NCI-H2227 treated with DMSO at 0.1 percent for 48 hours (cell line): ENCODE measurements at regions not wholly inside any gene's neighbourhood (a gene's known extent, or its start where the extent isn't known, plus 50 kb on each side); places are given as distances from the start of the nearest gene placed in this dataset.

Experiments used
- DNase-seq: peaks from one replicate; lab custom pipeline; 2025; lab: John Stamatoyannopoulos, UW

DNA sequence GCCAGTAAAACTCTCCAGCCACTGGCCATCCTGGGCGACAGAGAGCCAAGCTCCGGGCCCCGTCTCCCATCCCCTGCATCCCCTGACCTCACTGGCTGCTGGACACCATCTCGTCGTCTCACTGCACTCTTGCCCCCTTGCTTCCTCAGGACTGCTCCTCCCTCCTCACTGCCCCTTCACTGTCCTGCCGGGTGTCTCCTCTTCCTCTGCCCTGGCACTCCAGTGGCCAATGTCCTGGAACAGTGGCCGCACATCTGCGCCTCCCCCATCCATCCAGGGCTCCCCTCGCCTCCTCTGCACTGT is 800.4 kb downstream of the BRD1 start:
- DNase-seq: no peak

DNA sequence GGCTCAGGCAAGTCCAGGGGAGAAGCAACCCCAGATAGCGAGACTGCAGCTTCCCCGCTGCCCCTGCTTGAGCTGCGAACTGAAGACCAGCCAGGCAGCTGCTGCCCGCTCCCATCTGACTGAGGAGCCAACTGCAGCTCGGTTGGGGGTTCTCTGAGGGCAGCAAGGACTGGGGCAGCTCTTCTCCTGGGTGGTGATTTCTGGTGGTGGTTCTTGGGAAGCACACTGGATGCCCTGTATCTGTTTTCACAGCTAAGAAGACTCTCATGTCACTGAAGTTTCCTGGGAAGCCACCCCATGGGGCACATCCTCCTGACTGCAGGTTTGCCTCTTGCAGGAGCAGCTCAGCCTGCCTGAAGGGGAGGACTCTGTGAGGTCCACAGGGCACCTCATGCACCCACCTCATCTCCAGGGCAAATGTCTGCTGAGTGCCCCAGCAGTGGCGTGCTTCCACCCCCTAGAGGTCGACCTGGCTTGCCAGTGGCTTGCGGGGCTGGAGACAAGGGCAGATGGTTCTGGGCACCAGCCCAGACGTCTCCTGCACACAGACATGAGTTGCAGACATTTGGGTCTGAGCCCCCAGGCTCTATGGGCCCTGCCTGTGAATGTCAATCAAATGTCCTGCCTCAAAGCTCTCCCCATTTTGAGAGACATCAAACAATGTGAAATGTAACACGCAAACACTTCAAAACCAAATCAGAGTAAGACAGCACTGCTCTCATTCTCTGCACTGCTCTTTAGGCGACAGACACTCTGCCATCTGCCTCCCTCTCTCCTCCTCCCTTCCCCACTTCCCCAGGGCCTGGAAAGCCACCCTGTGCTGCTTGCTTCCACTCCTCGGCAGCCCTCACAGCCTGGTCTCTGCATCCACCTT is 800.9 kb downstream of the BRD1 start:
- DNase-seq: no peak

DNA sequence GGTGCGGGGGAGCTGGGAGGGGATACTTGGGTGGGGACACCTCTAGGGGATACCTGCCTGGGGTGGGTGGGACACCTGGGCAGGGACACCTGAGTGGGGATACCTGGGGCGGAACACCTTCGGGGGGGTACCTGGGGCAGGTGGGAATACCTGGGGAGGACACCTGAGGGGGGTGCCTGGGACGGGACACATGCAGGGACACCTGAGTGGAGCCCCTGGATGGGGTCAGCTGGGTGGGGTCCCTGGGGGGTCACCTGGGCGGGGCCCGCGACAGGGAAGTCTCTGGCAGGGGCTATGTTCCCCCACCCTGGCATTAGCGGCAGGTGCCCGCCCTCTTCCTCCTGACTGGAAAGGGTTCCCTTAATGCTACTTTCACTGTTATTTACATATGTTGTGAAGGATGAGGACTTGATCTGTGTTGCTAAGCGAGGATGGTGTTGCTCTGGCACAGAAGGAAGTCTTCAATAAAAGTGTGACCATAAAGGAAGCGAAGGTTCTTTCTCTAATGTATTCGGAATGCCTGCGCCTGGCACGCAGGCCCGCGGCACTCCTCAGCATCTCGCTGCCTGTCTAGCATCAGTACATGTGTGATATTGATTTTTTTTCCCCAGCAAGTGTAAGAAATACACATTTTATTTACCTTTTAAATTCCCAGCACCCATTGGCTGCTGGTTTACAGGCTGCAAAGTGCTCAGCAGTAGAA is 801.7 kb downstream of the BRD1 start:
- DNase-seq: no peak

DNA sequence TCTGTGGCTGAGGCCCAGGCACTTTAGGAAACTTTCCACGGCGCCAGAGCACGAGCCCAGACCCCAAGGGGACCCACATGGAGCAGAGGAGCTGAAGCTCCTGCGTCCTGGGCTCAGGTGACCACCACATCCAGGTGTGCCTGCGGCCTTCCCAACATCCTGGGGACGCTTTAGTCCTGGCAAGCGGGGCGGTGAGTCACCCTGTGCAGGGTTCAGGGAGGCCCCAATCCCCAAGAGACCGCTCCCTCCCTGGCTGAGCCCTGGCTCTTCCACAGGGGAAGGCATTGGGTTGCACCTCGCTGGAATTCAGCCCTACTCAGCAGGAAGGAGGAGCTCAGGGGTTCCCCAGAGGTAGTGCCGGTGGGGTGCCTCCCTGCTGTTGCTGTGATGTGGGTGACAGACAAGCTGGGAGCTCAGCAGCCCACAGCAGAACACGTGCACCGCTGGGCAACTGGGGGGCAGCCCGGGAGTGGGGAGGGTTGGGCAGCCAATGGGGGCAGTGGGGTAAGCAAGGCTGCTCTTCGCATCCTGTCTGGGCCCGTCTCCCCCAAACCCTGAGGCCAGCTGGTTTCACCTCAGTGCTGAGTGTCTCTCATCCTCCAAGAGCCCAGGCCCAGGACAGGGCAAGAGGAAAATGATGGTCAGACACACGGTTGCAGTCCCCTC is 802.8 kb downstream of the BRD1 start:
- DNase-seq: no peak

DNA sequence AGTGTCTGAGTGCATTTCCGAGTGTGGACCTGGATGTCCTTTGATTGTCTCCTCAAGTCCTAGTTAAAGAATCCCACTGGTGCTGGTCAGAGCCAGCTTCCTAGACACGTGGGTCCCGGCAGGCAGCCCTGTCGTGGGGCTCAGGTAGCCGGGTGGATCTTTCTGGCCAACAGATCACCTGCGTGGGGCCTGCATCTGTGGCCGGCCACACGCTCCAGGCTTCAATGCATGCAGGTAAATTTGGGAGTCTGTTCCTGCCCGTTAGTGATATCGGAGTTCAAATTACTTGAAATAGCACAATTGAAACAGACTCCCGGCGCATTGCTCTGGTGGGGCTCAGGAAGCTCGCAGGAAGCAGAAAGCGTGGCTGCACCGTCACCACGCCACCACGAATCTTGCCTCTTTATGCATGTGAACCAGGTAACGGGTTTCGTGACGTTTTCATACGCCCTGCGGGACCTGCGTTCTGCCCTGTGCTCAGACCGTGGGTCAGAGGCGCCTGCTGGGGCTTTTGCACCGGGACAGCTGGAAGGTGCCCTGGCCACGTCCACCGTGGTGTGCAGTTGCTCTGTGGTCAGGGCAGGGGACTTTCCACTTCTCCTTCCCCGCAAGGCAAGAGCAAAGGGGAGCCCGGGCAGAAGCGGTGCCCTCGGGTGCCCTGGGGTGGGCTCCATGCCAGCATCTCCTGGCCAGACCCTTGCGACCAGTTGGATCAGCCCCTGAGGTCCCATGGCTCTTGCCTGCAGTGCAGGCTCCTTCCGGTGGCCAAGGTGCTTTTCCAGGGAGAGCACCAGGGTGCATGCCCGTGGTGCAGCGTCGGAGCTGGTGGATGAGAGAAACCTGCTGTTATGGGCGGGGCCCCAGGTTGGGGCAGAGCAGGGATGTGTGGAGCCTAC is 803.5 kb downstream of the BRD1 start:
- no peak for DNase-seq

DNA sequence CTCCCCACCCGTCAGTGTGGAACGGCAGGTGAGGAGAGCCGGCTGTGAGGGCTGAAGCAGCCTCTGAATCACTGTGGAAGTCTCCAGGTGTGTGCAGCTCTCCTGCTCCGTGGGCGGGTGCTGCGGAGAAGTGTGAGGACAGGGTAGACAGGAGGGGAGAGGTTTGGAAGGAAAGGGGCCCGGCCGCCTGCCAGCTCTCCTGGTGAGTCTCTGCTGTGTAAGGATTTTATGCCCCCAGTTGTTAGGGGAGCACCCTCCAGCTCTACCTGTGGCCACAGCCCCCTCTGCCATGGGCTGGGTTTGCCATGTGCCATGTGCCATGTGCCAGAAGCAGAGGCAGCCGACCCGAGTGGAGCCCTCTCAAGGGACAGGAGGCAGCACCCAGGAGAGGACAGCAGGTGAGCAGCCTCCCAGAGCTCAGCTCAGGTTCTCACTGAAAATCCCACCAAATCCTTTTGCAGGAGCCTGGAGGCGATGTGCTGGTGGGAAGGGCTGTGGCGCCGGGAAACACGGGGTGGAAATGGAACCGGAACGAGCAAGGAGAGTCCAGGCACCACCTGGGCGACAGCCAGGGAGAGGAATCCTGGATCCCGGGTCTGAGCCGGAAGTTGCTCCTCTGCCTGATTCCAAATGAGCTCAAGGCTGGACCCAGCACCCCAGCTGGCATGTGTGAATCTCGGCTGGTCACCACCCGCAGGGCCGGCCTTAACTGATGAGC is 804.4 kb downstream of the BRD1 start:
- DNase-seq: no peak

DNA sequence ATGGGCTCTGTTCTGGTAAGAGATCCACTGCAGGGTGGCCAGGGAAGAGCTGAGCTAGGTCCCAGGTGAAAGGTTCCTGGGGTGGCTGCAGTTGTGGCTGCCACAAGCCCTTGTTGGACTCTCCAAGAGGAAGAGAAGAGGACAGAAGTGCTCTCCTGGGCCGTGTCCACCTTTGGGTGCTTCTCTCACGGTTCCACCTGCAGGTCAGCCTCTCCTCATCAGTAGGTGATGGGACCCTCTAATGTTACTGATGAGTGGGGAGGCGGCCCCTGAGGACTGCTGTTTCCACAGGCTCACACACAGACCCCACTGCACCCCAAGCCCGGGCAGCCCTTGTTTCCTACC is 804.9 kb downstream of the BRD1 start:
- DNase-seq: no peak

DNA sequence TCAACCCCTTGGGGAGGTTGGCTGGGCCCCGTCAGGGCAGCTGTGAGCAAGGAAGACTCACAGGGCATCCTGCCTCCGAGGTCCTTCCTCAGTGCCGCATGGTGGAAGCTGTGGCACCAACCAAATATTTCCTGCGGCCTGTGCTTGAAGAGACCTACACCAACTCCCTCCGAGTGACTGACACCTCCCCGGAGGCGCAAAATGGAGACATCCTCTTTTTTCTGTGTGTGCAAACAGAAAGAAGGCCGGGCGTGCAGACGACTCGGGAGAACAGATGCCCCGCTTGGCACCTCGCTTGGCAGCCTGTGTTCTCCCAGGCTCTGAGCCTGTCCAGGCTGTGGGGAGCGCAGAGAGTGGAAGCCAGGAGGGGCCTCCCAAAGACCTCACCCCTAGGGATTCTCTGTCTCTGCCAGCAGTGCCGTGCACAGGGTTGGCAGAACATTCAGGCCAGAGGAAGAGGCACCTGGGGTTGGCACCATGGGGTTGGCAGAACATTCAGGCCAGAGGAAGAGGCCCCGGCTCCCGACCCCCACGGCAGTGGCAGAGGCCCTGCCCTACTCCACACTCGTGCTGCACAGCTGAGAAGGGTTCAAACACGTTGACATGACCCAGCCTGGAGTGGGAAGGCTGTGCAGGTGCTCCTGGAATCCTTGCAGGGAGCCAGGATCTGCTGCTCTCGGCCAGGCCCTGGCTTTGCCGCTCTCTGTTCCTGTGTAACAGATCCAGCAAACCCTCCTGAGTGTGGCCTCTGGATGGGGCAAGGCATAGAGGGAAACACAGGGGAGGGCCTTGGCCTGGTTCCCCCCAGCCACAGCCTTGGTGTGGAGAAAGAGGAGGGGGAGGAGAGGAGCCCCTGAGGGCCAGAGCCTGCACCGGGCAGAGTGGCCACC is 805.5 kb downstream of the BRD1 start:
- no peak for DNase-seq

DNA sequence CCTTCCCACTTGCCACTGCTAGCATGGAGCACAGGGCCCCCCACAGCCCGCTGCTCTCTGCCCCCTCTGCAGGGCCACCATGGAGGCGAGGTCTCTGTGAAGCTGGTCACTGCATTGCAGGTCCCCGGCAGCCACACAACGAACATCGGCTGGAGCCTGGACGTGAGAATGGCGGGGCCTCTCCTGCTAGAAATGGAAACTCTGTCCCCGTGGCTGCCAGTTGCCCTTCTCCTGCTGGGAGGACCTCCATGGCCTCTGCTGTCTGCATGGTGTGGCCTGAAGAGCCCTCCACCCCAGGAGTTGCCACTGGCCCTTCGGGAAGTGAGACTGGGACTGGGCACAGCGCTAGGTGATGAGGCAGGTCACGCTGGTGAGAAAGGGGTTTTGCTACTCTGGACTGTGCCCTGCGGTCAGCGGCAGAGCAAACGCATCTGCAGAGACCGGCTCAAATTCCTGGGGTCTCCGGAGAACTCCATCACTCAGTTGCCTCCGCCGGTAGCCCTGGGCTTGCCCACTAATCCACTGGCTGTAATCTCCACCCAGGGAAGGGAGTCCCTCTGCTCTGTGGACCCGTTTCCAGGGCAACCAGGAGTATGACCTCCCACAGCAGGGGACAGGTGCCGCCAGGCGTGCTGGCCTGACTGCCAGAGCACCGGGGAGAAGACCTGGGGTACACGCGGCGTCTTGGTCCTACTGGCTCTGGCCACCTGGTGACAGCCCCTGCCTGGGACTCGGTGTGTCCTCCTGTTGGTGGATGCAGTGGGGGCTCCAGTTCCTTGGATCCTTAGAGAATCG is 806.3 kb downstream of the BRD1 start:
- no peak for DNase-seq

DNA sequence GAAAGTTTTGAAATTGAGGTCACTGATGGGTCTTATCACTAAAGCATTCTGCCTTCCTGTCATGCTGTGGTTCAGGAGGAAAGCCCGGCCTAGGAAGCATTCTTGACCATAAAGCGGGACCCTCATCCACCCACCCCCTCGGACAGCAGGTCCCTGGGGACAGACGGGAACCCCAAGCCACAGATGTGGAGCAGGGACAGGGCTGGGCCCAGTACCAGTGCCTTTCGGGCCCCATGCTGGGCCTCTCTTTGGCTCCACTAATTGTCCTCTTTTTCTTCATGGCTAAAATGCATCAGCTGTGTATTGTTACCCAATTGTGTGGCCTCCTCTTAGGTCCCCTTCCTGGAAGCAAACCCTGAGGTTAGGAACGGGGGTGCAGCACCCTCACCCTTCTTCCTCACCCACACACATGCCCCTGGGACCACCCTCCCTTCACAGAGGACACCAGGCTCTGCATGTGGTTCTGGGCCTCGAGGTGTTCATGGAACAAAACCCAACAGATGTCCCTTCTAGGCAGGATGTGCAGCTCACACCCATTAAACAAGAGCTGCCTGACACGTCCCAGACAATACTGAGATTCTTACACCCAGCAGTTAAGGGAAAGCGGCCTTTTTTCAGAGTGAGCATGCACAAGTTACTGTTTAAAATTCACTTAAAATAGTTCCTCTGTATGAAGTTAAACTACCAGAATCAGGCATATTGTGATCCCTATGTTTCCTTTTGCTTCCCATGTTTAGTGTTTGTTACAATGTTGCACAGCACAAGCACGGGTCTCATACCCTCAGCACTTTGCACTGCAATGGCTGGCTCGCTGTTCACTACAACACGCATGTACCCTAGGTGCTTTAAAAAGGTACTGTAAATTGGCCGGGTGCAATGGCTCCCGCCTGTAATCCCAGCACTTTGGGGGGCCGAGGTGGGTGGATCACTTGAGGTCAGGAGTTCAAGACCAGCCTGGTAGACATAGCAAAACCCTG is 807.6 kb downstream of the BRD1 start:
- DNase-seq: no peak

DNA sequence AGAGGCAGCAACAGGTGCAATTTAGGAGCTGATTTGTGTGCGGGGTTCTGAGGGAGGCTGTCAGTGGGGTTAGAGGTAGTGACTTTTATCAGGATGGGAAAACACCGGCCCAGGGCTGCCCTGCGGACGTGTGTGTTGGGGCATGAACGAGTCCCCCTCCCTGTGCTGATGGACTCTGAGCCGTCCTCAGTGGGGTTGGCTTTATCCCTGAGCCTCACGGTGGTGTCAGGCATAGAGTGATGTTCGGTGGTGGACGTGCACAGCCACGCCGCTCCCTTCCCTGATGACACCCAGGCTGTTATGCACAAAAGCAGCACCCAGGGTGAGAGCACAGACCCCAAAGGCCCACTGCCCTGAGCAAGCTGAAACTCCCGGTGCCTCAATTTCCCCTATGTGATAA is 809.1 kb downstream of the BRD1 start:
- DNase-seq: no peak

DNA sequence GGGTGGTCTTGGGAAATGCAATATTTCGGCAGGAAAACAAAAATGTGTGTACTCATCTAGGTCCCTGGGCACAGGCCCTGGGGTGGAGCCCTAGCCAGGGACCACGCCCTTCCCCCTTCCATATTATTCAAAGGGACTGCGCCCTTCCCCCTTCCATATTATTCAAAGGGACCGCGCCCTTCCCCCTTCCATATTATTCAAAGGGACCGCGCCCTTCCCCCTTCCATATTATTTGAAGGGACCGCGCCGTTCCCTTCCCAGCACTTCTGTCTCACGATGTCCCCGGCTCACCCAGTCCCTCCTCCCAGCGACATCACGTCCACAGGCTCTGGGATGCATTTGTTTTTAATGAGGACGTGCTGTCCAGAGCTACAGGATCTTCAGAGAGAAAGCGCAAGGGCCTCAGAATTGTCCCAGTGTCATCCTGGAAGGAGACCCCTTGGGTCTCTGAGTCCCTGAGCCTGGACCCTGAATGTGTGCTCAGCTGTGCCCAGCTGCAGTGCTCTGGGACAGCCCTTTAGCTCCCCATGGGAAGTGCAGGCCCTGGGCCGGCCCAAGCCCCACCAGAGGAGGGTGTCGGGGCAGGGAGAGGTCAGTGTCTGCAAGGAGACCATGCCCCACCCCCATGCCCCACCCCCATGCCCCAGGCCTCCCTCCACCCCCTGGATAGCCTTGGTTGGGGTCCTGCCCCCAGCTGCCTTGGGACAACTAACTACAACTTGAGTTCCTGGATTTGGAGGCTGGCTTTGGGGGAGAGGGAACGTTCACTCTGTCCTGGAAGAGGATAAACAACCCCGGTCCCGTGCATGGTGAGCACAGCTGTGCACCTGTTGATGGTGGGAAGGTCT is 810.0 kb downstream of the BRD1 start:
- no peak for DNase-seq

DNA sequence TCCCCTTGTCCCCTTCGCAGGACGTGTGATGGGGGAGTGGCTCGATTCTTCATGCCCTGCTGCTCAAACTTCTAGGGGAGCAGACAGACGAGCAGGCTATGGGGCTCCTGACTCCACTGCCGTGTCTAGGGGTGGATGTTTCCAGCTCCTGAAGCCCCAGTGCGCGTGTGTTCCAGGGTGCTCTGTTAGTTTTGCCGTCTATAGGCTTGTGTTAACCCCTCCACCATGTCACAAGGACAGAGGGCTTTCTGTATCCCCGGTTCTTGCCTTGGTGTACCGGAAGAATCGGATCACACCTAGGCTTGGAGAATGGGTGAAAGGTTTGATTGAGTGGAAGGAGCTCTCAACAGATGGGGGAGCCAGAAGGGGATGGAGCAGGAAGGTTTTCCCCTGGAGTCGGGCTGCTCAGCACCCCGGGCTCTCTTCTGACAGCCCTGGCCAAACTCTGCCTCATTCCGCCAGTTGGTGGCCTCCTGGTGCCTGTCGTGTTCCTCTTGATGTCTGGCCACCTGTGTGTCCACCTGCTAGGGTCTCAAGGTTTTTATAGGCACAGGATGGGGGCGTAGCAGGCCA is 810.7 kb downstream of the BRD1 start:
- no peak for DNase-seq

DNA sequence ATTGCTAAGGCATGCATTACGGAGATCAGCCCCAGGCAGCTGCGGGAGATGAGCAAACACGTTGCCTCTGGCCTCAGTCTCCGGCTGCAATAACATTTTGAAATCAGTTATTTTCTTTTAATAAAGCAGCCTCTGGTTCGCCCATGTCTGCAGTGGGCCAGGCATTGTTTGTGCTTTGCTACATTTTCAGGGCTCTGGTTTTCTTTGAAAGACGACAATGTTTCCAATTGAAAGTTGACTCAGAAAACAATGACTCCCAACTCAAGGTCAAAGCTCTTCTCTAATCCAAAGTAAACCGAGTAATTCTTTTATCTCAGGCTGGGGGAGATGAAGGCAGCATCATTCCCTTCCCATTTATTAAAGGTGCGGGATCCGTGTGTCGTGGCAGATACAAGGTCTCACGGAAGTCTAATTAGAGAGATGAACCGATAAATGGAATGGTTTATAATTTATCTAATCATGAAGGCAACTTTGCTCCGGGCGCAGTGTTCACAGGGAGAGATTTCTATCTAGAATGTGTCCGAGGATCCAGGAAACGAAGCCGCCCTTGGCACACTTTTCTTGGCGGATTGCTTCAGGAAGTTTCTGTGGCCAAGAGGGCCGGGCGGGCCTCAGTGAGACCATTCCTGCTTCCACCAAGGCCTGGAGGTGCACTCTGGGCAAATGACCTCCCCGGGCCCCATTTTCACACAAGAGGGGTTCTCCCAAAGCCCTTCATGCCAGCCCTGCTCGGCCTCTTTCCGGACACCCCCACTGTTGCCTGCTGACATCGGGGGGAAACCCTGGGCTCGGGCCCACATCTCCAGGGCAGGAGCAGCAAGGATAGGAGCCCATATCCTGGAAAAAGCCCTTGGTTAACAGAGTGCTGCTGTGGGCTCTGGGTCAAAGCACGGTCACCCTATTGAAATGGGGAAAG is 811.4 kb downstream of the BRD1 start:
- no peak for DNase-seq

DNA sequence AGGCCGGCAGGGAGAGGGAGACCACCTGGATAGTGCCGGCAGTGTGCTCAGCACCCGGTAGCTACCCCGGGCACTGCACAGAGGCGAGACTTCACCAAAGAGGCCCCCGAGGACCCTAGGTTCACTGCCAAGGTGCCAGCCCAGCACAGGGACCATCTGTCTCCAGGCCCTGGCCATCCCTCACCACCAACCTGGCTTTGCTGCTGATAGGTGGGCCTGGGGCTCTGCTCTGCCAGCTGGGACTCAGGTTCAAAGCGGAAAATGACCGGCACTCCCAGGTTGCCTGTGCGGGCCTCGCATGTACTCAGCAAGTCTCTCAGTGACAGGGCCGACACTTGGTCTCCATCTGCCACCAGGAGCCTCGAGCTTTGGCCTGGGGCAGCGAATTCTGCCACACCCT is 812.2 kb downstream of the BRD1 start:
- DNase-seq: no peak
